ENCODE measurements at regions not wholly inside any gene's neighbourhood (a gene's known extent, or its start where the extent isn't known, plus 50 kb on each side); places are given as distances from the start of the nearest gene placed in this dataset.

DNA sequence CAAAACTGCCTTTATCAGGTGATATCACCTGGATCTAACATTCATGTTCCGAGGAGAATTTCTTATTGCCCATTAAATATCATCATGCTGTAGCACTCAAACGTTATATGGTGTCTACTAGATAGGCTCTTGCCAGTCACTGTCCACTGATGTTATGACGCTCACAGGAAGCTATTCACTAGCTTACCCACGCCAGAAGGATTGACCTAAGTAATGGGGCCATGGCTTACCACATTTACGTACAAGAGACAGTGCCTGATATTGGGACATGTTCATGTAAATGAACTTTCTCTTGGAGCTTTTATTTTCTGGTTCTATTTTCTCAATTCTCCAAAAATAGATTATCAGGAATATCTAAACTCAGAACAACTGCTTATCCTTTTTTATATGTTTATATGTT, 91.7 kb upstream of the NAALADL2 start:
- H3K4me3 ChIP-seq (ENCODE audit: low read depth in 1 of 3, low read length in 3 of 3) = no peak overlapping the region
- no peaks in the 10 kb centered on the region for H3K36me3 ChIP-seq (ENCODE audit: control insufficient read depth in 4 of 4, insufficient read depth in 3 of 4, low read depth in 1 of 4, low read length in 3 of 4)
- no peaks in the 10 kb centered on the region for H3K4me1 ChIP-seq (ENCODE audit: control insufficient read depth in 4 of 4, insufficient read depth in 4 of 4, low read length in 3 of 4)
- no peaks in the 10 kb centered on the region for H3K27me3 ChIP-seq (ENCODE audit: control insufficient read depth in 4 of 4, insufficient read depth in 4 of 4, low read length in 3 of 4)
- DNase-seq (ENCODE audit: low spot score) = no peak
- H3K9me3 ChIP-seq (ENCODE audit: control insufficient read depth in 4 of 4, low read length in 3 of 4) = no peaks in the 10 kb centered on the region
- TF ChIP-seq RAD21 (IDR thresholded peaks at IDR 0.05) (no peak), HNF4G (IDR thresholded peaks at IDR 0.05) (no peak), RXRA (IDR thresholded peaks at IDR 0.05) (no peak), YY1 (IDR thresholded peaks at IDR 0.05) (no peak), FOXA2 (IDR thresholded peaks at IDR 0.05) (no peak), SP1 (IDR thresholded peaks at IDR 0.05) (no peak), GABPA (IDR thresholded peaks at IDR 0.05 in 1 of 2, conservative IDR thresholded peaks at IDR 0.05 in 1 of 2) (no peak), NR2F2 (IDR thresholded peaks at IDR 0.05) (no peak), TAF1 (conservative IDR thresholded peaks at IDR 0.05) (no peak)
- TF ChIP-seq, protein P1, sequence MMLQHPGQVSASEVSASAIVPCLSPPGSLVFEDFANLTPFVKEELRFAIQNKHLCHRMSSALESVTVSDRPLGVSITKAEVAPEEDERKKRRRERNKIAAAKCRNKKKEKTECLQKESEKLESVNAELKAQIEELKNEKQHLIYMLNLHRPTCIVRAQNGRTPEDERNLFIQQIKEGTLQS (IDR thresholded peaks at IDR 0.05) = no peak
- TF ChIP-seq, protein P2, sequence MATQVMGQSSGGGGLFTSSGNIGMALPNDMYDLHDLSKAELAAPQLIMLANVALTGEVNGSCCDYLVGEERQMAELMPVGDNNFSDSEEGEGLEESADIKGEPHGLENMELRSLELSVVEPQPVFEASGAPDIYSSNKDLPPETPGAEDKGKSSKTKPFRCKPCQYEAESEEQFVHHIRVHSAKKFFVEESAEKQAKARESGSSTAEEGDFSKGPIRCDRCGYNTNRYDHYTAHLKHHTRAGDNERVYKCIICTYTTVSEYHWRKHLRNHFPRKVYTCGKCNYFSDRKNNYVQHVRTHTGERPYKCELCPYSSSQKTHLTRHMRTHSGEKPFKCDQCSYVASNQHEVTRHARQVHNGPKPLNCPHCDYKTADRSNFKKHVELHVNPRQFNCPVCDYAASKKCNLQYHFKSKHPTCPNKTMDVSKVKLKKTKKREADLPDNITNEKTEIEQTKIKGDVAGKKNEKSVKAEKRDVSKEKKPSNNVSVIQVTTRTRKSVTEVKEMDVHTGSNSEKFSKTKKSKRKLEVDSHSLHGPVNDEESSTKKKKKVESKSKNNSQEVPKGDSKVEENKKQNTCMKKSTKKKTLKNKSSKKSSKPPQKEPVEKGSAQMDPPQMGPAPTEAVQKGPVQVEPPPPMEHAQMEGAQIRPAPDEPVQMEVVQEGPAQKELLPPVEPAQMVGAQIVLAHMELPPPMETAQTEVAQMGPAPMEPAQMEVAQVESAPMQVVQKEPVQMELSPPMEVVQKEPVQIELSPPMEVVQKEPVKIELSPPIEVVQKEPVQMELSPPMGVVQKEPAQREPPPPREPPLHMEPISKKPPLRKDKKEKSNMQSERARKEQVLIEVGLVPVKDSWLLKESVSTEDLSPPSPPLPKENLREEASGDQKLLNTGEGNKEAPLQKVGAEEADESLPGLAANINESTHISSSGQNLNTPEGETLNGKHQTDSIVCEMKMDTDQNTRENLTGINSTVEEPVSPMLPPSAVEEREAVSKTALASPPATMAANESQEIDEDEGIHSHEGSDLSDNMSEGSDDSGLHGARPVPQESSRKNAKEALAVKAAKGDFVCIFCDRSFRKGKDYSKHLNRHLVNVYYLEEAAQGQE (IDR thresholded peaks at IDR 0.05) = no peak
- TF ChIP-seq, protein P3, sequence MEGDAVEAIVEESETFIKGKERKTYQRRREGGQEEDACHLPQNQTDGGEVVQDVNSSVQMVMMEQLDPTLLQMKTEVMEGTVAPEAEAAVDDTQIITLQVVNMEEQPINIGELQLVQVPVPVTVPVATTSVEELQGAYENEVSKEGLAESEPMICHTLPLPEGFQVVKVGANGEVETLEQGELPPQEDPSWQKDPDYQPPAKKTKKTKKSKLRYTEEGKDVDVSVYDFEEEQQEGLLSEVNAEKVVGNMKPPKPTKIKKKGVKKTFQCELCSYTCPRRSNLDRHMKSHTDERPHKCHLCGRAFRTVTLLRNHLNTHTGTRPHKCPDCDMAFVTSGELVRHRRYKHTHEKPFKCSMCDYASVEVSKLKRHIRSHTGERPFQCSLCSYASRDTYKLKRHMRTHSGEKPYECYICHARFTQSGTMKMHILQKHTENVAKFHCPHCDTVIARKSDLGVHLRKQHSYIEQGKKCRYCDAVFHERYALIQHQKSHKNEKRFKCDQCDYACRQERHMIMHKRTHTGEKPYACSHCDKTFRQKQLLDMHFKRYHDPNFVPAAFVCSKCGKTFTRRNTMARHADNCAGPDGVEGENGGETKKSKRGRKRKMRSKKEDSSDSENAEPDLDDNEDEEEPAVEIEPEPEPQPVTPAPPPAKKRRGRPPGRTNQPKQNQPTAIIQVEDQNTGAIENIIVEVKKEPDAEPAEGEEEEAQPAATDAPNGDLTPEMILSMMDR (IDR thresholded peaks at IDR 0.05; ENCODE audit: low read depth, low read length, missing input control) = no peak
- TF ChIP-seq, protein P4, sequence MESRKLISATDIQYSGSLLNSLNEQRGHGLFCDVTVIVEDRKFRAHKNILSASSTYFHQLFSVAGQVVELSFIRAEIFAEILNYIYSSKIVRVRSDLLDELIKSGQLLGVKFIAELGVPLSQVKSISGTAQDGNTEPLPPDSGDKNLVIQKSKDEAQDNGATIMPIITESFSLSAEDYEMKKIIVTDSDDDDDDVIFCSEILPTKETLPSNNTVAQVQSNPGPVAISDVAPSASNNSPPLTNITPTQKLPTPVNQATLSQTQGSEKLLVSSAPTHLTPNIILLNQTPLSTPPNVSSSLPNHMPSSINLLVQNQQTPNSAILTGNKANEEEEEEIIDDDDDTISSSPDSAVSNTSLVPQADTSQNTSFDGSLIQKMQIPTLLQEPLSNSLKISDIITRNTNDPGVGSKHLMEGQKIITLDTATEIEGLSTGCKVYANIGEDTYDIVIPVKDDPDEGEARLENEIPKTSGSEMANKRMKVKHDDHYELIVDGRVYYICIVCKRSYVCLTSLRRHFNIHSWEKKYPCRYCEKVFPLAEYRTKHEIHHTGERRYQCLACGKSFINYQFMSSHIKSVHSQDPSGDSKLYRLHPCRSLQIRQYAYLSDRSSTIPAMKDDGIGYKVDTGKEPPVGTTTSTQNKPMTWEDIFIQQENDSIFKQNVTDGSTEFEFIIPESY (IDR thresholded peaks at IDR 0.05) = no peak
- no peak overlapping the region for H3K27ac ChIP-seq (ENCODE audit: low read depth in 1 of 2, low read length in 2 of 2)
- H3K9ac ChIP-seq (ENCODE audit: low read depth in 1 of 2, low read length in 2 of 2) = no peak overlapping the region
- 66% methylated on average over 5 of the region's 5 CpGs for WGBS

DNA sequence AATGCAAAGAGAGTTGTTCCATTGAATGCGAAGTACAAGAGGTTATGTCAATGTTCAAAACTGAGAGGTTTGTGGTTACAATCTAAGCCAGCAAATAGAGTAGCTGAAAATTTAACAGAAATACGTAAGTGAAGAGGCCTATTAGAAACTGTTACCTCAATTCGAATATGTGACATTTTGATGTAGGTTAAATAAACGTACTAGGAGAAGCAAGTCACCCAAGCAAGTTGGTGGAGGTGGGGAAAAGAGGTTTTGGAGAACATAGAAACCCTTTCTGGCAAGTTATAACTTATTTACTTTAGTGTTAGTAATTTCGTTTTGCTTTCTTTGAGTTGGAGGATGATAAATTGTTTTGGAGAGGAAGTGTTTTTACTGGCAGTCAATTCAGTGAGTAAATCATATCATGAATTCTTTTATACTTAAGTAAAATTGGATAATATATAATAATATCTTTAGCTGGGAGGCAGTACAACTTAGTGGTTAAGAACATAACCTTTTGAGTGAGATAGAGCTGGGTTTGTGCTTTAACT, 91.2 kb upstream of the NAALADL2 start:
- Histone ChIP-seq H3K36me3 (ENCODE audit: control insufficient read depth in 4 of 4, insufficient read depth in 3 of 4, low read depth in 1 of 4, low read length in 3 of 4) (no peaks in the 10 kb centered on the region), H3K9me3 (ENCODE audit: control insufficient read depth in 4 of 4, low read length in 3 of 4) (no peaks in the 10 kb centered on the region), H3K4me3 (ENCODE audit: low read depth in 1 of 3, low read length in 3 of 3) (no peak overlapping the region), H3K9ac (ENCODE audit: low read depth in 1 of 2, low read length in 2 of 2) (no peak overlapping the region), H3K4me1 (ENCODE audit: control insufficient read depth in 4 of 4, insufficient read depth in 4 of 4, low read length in 3 of 4) (no peaks in the 10 kb centered on the region), H3K27me3 (ENCODE audit: control insufficient read depth in 4 of 4, insufficient read depth in 4 of 4, low read length in 3 of 4) (no peaks in the 10 kb centered on the region), H3K27ac (ENCODE audit: low read depth in 1 of 2, low read length in 2 of 2) (no peak overlapping the region)
- DNase-seq (ENCODE audit: low spot score) = no peak
- TF ChIP-seq, protein P4 (IDR thresholded peaks at IDR 0.05) = no peak
- no peak for TF ChIP-seq GABPA (IDR thresholded peaks at IDR 0.05 in 1 of 2, conservative IDR thresholded peaks at IDR 0.05 in 1 of 2)
- no peak for TF ChIP-seq YY1 (IDR thresholded peaks at IDR 0.05)
- 68% methylated on average over 5 of the region's 5 CpGs for WGBS
